HepG2 (cell line): ENCODE measurements at regions not wholly inside any gene's neighbourhood (a gene's known extent, or its start where the extent isn't known, plus 50 kb on each side); places are given as distances from the start of the nearest gene placed in this dataset.

ENCODE experiments used
- ATAC-seq: fragments of 200-7000 bp; cut with Tn5 transposase; 3 replicates; pipeline ENCODE4 v1.9.1; 2020; ENCODE audit warnings: mild to moderate bottlenecking, moderate library complexity
- BruUV-seq: library from RNA; stranded (reverse); fragments of 400-500 nt; replicated peaks from 2 replicates; lab custom pipeline; 2021; lab: Mats Ljungman, UMichigan
- CTCF ChIA-PET: fragments of 300-600 bp; formaldehyde crosslinking; extraction: SDS; loops from one replicate; lab custom pipeline; 2021; ENCODE audit warnings: low total read pairs, inconsistent platforms, low intra/inter-chr PET ratio; lab: Yijun Ruan, JAX
- POLR2A ChIA-PET: fragments of 350-600 bp; sonication (Branson Sonifier 250); formaldehyde crosslinking; loops from one replicate; lab custom pipeline; 2020; ENCODE audit warnings: antibody characterized with exemption, inconsistent platforms; lab: Yijun Ruan, JAX
- DNase-seq: peaks from one replicate; pipeline ENCODE4 v3.0.0-alpha.2; 2015; ENCODE audit warnings: low spot score
- FAIRE-seq: peaks from 3 replicates; lab custom pipeline; 2011; peaks lifted over from hg19 to GRCh38; lab: Jason Lieb, UNC
- H2AFZ ChIP-seq: one replicate; pipeline ENCODE4 v1.6.1; 2011; ENCODE audit warnings: low read length, inconsistent platforms
- H3K27ac ChIP-seq: fragments of 300-600 bp; 3 replicates; pipeline ENCODE4 v1.8.0; 2011; ENCODE audit warnings: mixed run types, mild to moderate bottlenecking, mixed read lengths, low read length, inconsistent platforms; ENCODE audit not compliant: insufficient read depth; ENCODE audit errors: extremely low read length
- H3K27me3 ChIP-seq, 2 experiments: fragments of 200-600 bp in 1 of 2; 2 replicates in 1 of 2; 3 replicates in 1 of 2; pipeline versions ENCODE4 v1.6.0 to v1.8.0; 2011; ENCODE audit warnings: low read length in 2 of 2, mild to moderate bottlenecking in 2 of 2, moderate library complexity in 2 of 2, inconsistent platforms in 1 of 2; ENCODE audit not compliant: insufficient read depth in 2 of 2, control insufficient read depth in 1 of 2
- H3K36me3 ChIP-seq, 2 experiments: fragments of 200-600 bp in 1 of 2; replicated peaks in 1 of 2; 2 replicates in 1 of 2; 3 replicates in 1 of 2; pipeline versions ENCODE4 v1.5.1 to v1.8.0; 2011; ENCODE audit warnings: low read length in 2 of 2, inconsistent platforms in 1 of 2; ENCODE audit not compliant: insufficient read depth in 2 of 2, control insufficient read depth in 1 of 2
- H3K4me1 ChIP-seq: 2 replicates; pipeline ENCODE4 v1.5.1; 2012; ENCODE audit warnings: low read length, inconsistent platforms; ENCODE audit not compliant: insufficient read depth
- H3K4me2 ChIP-seq: 2 replicates; pipeline ENCODE4 v1.6.0; 2011; ENCODE audit warnings: low read depth, low read length, inconsistent platforms
- H3K4me3 ChIP-seq, 3 experiments: fragments of 200-600 bp in 1 of 3; sonication (generic), shearing (Covaris generic) in 1 of 3; replicated peaks in 1 of 3; 2 replicates each; pipeline ENCODE4 v1.5.1; 2011 to 2016; ENCODE audit warnings: low read length in 3 of 3, inconsistent platforms in 2 of 3, low read depth in 2 of 3, mild to moderate bottlenecking in 2 of 3, control low read depth in 1 of 3, mixed read lengths in 1 of 3; ENCODE audit not compliant: insufficient read depth in 1 of 3
- H3K79me2 ChIP-seq: one replicate; pipeline ENCODE4 v1.6.1; 2011; ENCODE audit warnings: low read length, inconsistent platforms; ENCODE audit not compliant: insufficient read depth
- H3K9ac ChIP-seq: 2 replicates; pipeline ENCODE4 v1.6.0; 2011; ENCODE audit warnings: mild to moderate bottlenecking, low read depth, low read length, inconsistent platforms; ENCODE audit not compliant: insufficient read depth
- H3K9me3 ChIP-seq: 2 replicates; pipeline ENCODE4 v1.5.1; 2012; ENCODE audit warnings: mild to moderate bottlenecking, low read length
- H4K20me1 ChIP-seq: 2 replicates; pipeline ENCODE4 v1.6.0; 2011; ENCODE audit warnings: inconsistent platforms, mild to moderate bottlenecking, low read length, moderate library complexity; ENCODE audit not compliant: insufficient read depth
- CCAR2 ChIP-seq: fragments of 200-400 bp; formaldehyde crosslinking; optimal IDR thresholded peaks from 2 replicates; pipeline ENCODE3; 2018; ENCODE audit warnings: low read depth, mild to moderate bottlenecking, low read length, moderate library complexity
- GATA4 ChIP-seq: sonication (generic); IDR thresholded peaks from 2 replicates; pipeline ENCODE4 v1.6.1; 2016; ENCODE audit warnings: antibody characterized with exemption, low read depth, borderline replicate concordance
- GATAD1 ChIP-seq: IDR thresholded peaks from 2 replicates; pipeline ENCODE4 v1.6.1; 2016; ENCODE audit warnings: missing genetic modification reagents, missing compliant biosample characterization
- JUN ChIP-seq: sonication (generic); formaldehyde crosslinking; IDR thresholded peaks from 2 replicates; pipeline ENCODE4 v1.4.0; 2020; ENCODE audit warnings: mild to moderate bottlenecking, missing genetic modification reagents
- MED13 ChIP-seq: sonication (generic); formaldehyde crosslinking; IDR thresholded peaks from 2 replicates; pipeline ENCODE4 v1.5.0; 2020; ENCODE audit warnings: missing genetic modification reagents
- NFE2L1 ChIP-seq: sonication (generic); formaldehyde crosslinking; IDR thresholded peaks from 2 replicates; pipeline ENCODE4 v1.4.0; 2020; ENCODE audit warnings: missing genetic modification reagents, mild to moderate bottlenecking, borderline replicate concordance
- NR1H2 ChIP-seq: sonication (generic); formaldehyde crosslinking; IDR thresholded peaks from 2 replicates; pipeline ENCODE4 v1.8.1; 2022; ENCODE audit warnings: low read depth, missing genetic modification reagents, borderline replicate concordance
- PPARG ChIP-seq: conservative IDR thresholded peaks from 2 replicates; pipeline ENCODE4 v1.6.1; 2016; ENCODE audit warnings: missing biosample characterization, missing genetic modification reagents
- ZBTB7A ChIP-seq: sonication (generic); formaldehyde crosslinking; IDR thresholded peaks from 2 replicates; pipeline ENCODE4 v1.8.0; 2022; ENCODE audit warnings: mild to moderate bottlenecking, missing genetic modification reagents
- ZNF75D ChIP-seq: sonication (generic); formaldehyde crosslinking; IDR thresholded peaks from 2 replicates; pipeline ENCODE4 v1.8.1; 2023; ENCODE audit warnings: missing genetic modification reagents, mild to moderate bottlenecking, borderline replicate concordance
- WGBS: methylation state at CpG from one replicate; pipeline ENCODE4 v1.1.6; 2017; ENCODE audit warnings: low lambda C conversion rate; 5-methylcytosine and 5-hydroxymethylcytosine counted together
- in situ Hi-C: cut with HindIII; loops from 2 replicates; pipeline ENCODE4 v1.10.0; 2017; ENCODE audit warnings: low pct_unique_long_range_greater_than_20kb; ENCODE audit not compliant: extremely low pct_ligation_motif_present
- intact Hi-C: fragments of 100-400 bp; cut with micrococcal nuclease; formaldehyde crosslinking; loops from one replicate; pipeline ENCODE4 v1.10.0; 2022; ENCODE audit not compliant: unreplicated experiment
- TF ChIP-seq, protein P1 (sequence below): sonication (generic); formaldehyde crosslinking; IDR thresholded peaks from 2 replicates; pipeline ENCODE4 v1.5.0; 2020; ENCODE audit warnings: missing genetic modification reagents, mild to moderate bottlenecking, borderline replicate concordance
- TF ChIP-seq, protein P2 (sequence below): IDR thresholded peaks from 2 replicates; pipeline ENCODE4 v1.6.1; 2012; ENCODE audit warnings: inconsistent platforms
- TF ChIP-seq, protein P3 (sequence below): sonication (generic); formaldehyde crosslinking; IDR thresholded peaks from 2 replicates; pipeline ENCODE4 v1.5.1; 2020; ENCODE audit warnings: missing genetic modification reagents, mild to moderate bottlenecking, borderline replicate concordance
- TF ChIP-seq, protein P4 (sequence below): sonication (generic); formaldehyde crosslinking; IDR thresholded peaks from 2 replicates; pipeline ENCODE4 v1.5.1; 2020; ENCODE audit warnings: mild to moderate bottlenecking, missing genetic modification reagents
- TF ChIP-seq, protein P5 (sequence below): sonication (generic); formaldehyde crosslinking; IDR thresholded peaks from 2 replicates; pipeline ENCODE4 v1.5.1; 2020; ENCODE audit warnings: missing genetic modification reagents, mild to moderate bottlenecking, borderline replicate concordance

DNA sequence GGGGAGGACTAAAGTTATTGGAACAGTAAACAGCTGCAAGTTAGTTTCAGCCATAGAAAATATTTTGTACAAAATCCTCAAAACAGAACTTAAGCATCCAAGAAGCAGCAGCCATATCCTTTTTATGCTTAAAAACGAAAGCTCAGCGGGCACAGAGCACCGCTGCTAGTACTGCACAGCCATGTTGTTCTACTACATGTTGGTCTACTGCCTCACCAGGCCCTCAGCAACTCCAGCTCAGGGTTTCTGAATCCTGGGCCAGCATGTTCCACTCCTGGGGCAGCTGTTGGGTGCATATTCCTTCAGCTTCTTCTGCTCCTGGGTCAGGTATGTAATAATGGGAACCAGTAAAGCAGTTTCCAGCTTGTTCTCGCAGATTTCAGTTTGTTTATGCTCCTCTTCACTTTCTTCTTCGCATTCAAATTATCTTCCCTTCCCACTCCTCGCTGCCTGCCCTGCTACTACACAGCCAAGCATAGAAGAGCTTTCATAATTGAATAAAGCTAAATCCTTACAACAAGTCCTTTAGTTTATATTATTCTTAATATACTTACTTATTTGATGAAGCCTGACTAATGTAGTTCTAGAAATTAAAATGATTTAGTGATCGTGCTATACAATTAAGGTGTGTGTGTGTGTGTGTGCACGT, 820.5 kb upstream of the ATXN8OS start:
- DNase-seq (no peak), ATAC-seq (peak; percentile 92), FAIRE-seq (no peak)
- Histone ChIP-seq H4K20me1 (no peaks in the 10 kb centered on the region), H2AFZ (peak overlapping the region; percentile 71), H3K9me3 (no peaks in the 10 kb centered on the region), H3K4me1 (no peaks in the 10 kb centered on the region), H3K27me3 (no peaks in the 10 kb centered on the region; a peak in 1 of 5 replicates), H3K27ac (no peak overlapping the region), H3K4me2 (peak overlapping the region; percentile 70), H3K79me2 (no peaks in the 10 kb centered on the region), H3K4me3 (no peak overlapping the region; a peak in 1 of 6 replicates), H3K36me3 (no peaks in the 10 kb centered on the region), H3K9ac (no peak overlapping the region)
- POLR2A ChIA-PET = no interaction called here
- 16% methylated on average over 8 of the region's 8 CpGs for WGBS
- intact Hi-C loops = no loop called here
- CTCF ChIA-PET = no interaction called here
- BruUV-seq = no TSS peak
- in situ Hi-C loops = no loop called here
- no peak for TF ChIP-seq ZBTB7A (CRISPR knock-in tag)
- TF ChIP-seq, protein P1, sequence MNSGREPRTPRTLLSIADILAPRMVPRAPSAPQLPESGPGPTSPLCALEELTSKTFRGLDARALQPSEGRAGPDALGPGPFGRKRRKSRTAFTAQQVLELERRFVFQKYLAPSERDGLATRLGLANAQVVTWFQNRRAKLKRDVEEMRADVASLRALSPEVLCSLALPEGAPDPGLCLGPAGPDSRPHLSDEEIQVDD (CRISPR knock-in tag) = no peak
- TF ChIP-seq JUN (CRISPR knock-in tag) = no peak
- no peak for TF ChIP-seq CCAR2
- TF ChIP-seq, protein P2, sequence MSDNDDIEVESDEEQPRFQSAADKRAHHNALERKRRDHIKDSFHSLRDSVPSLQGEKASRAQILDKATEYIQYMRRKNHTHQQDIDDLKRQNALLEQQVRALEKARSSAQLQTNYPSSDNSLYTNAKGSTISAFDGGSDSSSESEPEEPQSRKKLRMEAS = no peak
- TF ChIP-seq NR1H2 (CRISPR knock-in tag) = no peak
- no peak for TF ChIP-seq GATAD1 (CRISPR knock-in tag)
- TF ChIP-seq ZNF75D (CRISPR knock-in tag) = no peak
- no peak for TF ChIP-seq MED13 (CRISPR knock-in tag)
- TF ChIP-seq, protein P3, sequence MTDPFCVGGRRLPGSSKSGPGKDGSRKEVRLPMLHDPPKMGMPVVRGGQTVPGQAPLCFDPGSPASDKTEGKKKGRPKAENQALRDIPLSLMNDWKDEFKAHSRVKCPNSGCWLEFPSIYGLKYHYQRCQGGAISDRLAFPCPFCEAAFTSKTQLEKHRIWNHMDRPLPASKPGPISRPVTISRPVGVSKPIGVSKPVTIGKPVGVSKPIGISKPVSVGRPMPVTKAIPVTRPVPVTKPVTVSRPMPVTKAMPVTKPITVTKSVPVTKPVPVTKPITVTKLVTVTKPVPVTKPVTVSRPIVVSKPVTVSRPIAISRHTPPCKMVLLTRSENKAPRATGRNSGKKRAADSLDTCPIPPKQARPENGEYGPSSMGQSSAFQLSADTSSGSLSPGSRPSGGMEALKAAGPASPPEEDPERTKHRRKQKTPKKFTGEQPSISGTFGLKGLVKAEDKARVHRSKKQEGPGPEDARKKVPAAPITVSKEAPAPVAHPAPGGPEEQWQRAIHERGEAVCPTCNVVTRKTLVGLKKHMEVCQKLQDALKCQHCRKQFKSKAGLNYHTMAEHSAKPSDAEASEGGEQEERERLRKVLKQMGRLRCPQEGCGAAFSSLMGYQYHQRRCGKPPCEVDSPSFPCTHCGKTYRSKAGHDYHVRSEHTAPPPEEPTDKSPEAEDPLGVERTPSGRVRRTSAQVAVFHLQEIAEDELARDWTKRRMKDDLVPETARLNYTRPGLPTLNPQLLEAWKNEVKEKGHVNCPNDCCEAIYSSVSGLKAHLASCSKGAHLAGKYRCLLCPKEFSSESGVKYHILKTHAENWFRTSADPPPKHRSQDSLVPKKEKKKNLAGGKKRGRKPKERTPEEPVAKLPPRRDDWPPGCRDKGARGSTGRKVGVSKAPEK (CRISPR knock-in tag) = no peak
- TF ChIP-seq NFE2L1 = no peak
- no peak for TF ChIP-seq PPARG
- TF ChIP-seq, protein P4, sequence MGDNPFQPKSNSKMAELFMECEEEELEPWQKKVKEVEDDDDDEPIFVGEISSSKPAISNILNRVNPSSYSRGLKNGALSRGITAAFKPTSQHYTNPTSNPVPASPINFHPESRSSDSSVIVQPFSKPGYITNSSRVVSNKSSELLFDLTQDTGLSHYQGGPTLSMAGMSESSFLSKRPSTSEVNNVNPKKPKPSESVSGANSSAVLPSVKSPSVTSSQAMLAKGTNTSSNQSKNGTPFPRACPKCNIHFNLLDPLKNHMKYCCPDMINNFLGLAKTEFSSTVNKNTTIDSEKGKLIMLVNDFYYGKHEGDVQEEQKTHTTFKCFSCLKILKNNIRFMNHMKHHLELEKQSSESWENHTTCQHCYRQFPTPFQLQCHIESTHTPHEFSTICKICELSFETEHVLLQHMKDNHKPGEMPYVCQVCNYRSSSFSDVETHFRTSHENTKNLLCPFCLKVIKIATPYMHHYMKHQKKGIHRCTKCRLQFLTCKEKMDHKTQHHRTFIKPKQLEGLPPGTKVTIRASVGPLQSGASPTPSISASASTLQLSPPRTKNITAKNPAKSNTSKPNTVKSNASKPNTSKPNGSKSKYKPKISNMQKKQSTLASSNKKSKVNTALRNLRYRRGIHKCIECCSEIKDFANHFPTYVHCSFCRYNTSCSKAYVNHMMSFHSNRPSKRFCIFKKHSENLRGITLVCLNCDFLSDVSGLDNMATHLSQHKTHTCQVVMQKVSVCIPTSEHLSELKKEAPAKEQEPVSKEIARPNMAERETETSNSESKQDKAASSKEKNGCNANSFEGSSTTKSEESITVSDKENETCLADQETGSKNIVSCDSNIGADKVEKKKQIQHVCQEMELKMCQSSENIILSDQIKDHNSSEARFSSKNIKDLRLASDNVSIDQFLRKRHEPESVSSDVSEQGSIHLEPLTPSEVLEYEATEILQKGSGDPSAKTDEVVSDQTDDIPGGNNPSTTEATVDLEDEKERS (CRISPR knock-in tag) = no peak
- no peak for TF ChIP-seq GATA4
- TF ChIP-seq, protein P5, sequence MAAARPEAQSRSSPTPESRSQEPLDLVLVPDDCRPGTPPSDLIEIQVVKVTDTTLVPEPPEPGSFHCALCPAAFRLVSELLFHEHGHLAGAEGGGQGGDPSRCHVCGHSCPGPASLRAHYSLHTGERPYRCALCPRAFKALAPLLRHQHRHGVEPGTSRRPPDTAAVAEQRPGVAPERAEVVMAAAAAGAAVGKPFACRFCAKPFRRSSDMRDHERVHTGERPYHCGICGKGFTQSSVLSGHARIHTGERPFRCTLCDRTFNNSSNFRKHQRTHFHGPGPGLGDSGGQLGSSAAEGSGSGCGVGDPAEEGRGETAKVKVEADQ = no peak
